Neural progenitor cell (in vitro differentiated cells): ENCODE measurements at regions not wholly inside any gene's neighbourhood (a gene's known extent, or its start where the extent isn't known, plus 50 kb on each side); places are given as distances from the start of the nearest gene placed in this dataset.

Source experiments
- DNase-seq: peaks from one replicate; pipeline ENCODE4 v3.0.0-alpha.2; 2016; ENCODE audit warnings: low spot score
- H2AFZ ChIP-seq: fragments of 200-600 bp; sonication (generic); replicated peaks from 2 replicates; pipeline ENCODE4 v1.6.1; 2016; ENCODE audit warnings: antibody characterized with exemption
- H3F3A ChIP-seq: fragments of 200-600 bp; sonication (generic); 2 replicates; pipeline ENCODE4 v1.6.1; 2016; ENCODE audit warnings: antibody characterized with exemption, low read depth
- H3K27ac ChIP-seq: fragments of 200-600 bp; sonication (generic); 2 replicates; pipeline ENCODE4 v1.5.1; 2016; ENCODE audit warnings: mild to moderate bottlenecking
- H3K27me3 ChIP-seq: fragments of 200-600 bp; sonication (generic); 2 replicates; pipeline ENCODE4 v1.6.1; 2016; ENCODE audit warnings: mild to moderate bottlenecking, moderate library complexity
- H3K36me3 ChIP-seq: fragments of 200-600 bp; sonication (generic); 2 replicates; pipeline ENCODE4 v1.5.1; 2016
- H3K4me1 ChIP-seq: fragments of 200-600 bp; sonication (generic); 2 replicates; pipeline ENCODE4 v1.6.1; 2016; ENCODE audit warnings: mixed run types
- H3K4me2 ChIP-seq: fragments of 200-600 bp; sonication (generic); 2 replicates; pipeline ENCODE4 v1.6.1; 2016
- H3K4me3 ChIP-seq: fragments of 200-600 bp; sonication (generic); 2 replicates; pipeline ENCODE4 v1.5.1; 2016
- H3K79me2 ChIP-seq: fragments of 200-600 bp; sonication (generic); 2 replicates; pipeline ENCODE4 v1.6.1; 2016; ENCODE audit warnings: low read depth
- H3K9ac ChIP-seq: fragments of 200-600 bp; sonication (generic); 2 replicates; pipeline ENCODE4 v1.6.1; 2016
- H3K9me3 ChIP-seq: fragments of 200-600 bp; sonication (generic); 2 replicates; pipeline ENCODE4 v1.5.1; 2016; ENCODE audit warnings: low read depth
- H4K20me1 ChIP-seq: fragments of 200-600 bp; sonication (generic); 2 replicates; pipeline ENCODE4 v1.6.1; 2016; ENCODE audit warnings: low read depth
- H3K27ac Mint-ChIP-seq: 3 replicates; pipeline ENCODE4 v1.8.0; 2021; ENCODE audit warnings: mixed read lengths
- H3K27me3 Mint-ChIP-seq: 2 replicates; pipeline ENCODE4 v1.8.0; 2022; ENCODE audit warnings: low read depth, mild to moderate bottlenecking, inconsistent platforms, moderate library complexity, mixed read lengths; ENCODE audit not compliant: insufficient read depth
- H3K36me3 Mint-ChIP-seq: 3 replicates; pipeline ENCODE4 v1.8.0; 2021; ENCODE audit warnings: mixed read lengths
- H3K4me1 Mint-ChIP-seq: 3 replicates; pipeline ENCODE4 v1.8.0; 2021; ENCODE audit warnings: mixed read lengths
- H3K4me3 Mint-ChIP-seq: 3 replicates; pipeline ENCODE4 v1.8.0; 2021; ENCODE audit warnings: mild to moderate bottlenecking, moderate library complexity, mixed read lengths
- H3K9me3 Mint-ChIP-seq: 3 replicates; pipeline ENCODE4 v1.8.0; 2020; ENCODE audit warnings: mixed read lengths
- EZH2 ChIP-seq: fragments of 200-600 bp; sonication (generic); IDR thresholded peaks from 2 replicates; pipeline ENCODE4 v1.6.1; 2017; ENCODE audit warnings: antibody characterized with exemption, mild to moderate bottlenecking, moderate library complexity
- EZH2phosphoT487 ChIP-seq: fragments of 200-600 bp; sonication (generic); IDR thresholded peaks from 2 replicates; pipeline ENCODE4 v1.6.1; 2017; ENCODE audit warnings: antibody characterized with exemption
- TF ChIP-seq, protein P1 (sequence below): fragments of 200-600 bp; sonication (generic); IDR thresholded peaks from 2 replicates; pipeline ENCODE4 v1.5.1; 2017; ENCODE audit warnings: antibody characterized with exemption, mild to moderate bottlenecking

DNA sequence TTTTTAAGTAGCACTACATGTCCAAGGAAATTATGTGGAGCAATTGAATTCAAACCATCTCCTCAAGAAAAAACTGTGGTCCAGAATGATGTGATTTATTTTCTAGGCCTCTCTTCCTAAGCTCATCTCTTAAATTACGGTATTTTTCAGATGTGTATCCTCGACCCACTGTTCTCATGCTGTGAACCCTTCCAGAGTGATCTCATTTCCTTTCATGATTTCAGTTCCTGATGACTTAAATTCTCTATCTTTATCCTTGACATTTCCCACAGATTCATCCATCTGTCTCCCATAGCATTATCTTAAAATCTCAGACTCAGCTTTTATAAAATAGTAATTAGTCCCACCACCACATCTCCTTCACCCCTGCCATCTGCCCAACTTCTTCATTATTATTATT is 117.6 kb upstream of the SPRY2 start:
- Mint-ChIP-seq H3K4me1 (no peaks in the 10 kb centered on the region), H3K27ac (no peak overlapping the region), H3K27me3 (peaks cover 3% of the 10 kb centered on the region), H3K9me3 (peaks cover 5% of the 10 kb centered on the region), H3K4me3 (no peak overlapping the region), H3K36me3 (no peaks in the 10 kb centered on the region)
- H3K4me1 ChIP-seq, result no peaks in the 10 kb centered on the region
- H3K9ac ChIP-seq, result no peak overlapping the region
- no peak overlapping the region for H3K27ac ChIP-seq
- H3K4me3 ChIP-seq, result no peak overlapping the region
- no peak overlapping the region for H2AFZ ChIP-seq
- no peaks in the 10 kb centered on the region for H3F3A ChIP-seq
- no peaks in the 10 kb centered on the region for H3K9me3 ChIP-seq
- TF ChIP-seq EZH2phosphoT487 (no peak), EZH2 (no peak)
- TF ChIP-seq, protein P1, sequence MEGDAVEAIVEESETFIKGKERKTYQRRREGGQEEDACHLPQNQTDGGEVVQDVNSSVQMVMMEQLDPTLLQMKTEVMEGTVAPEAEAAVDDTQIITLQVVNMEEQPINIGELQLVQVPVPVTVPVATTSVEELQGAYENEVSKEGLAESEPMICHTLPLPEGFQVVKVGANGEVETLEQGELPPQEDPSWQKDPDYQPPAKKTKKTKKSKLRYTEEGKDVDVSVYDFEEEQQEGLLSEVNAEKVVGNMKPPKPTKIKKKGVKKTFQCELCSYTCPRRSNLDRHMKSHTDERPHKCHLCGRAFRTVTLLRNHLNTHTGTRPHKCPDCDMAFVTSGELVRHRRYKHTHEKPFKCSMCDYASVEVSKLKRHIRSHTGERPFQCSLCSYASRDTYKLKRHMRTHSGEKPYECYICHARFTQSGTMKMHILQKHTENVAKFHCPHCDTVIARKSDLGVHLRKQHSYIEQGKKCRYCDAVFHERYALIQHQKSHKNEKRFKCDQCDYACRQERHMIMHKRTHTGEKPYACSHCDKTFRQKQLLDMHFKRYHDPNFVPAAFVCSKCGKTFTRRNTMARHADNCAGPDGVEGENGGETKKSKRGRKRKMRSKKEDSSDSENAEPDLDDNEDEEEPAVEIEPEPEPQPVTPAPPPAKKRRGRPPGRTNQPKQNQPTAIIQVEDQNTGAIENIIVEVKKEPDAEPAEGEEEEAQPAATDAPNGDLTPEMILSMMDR, result no peak
- DNase-seq, result no peak
- no peak overlapping the region for H3K4me2 ChIP-seq
- H3K36me3 ChIP-seq, result no peaks in the 10 kb centered on the region
- H3K27me3 ChIP-seq, result no peaks in the 10 kb centered on the region
- no peaks in the 10 kb centered on the region for H3K79me2 ChIP-seq
- no peaks in the 10 kb centered on the region for H4K20me1 ChIP-seq

DNA sequence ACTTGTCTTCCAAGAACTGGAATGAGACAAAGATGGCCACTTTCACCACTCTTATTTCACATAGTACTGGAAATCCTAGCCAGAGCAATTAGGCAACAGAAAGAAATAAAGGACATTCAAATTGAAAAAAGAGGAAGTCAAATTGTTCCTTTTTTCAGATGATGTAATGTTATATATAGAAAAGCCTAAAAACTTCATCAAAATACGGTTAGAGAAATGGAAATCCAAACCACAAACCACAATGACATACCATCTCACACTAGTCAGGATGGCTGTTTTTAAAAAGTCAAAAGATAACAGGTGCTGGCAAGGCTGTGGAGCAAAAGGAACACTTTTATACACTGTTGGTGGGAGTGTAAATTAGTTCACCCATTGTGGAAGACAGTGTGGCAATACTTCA is 113.3 kb upstream of the SPRY2 start:
- H3K27me3 Mint-ChIP-seq, result peaks cover 4% of the 10 kb centered on the region
- Histone ChIP-seq H3K4me2 (no peak overlapping the region), H3K9me3 (no peaks in the 10 kb centered on the region), H3K79me2 (no peaks in the 10 kb centered on the region), H3K9ac (no peak overlapping the region), H2AFZ (no peak overlapping the region), H3F3A (no peaks in the 10 kb centered on the region), H3K27ac (no peak overlapping the region), H3K4me3 (no peak overlapping the region), H3K36me3 (no peaks in the 10 kb centered on the region), H4K20me1 (no peaks in the 10 kb centered on the region), H3K27me3 (no peaks in the 10 kb centered on the region), H3K4me1 (no peaks in the 10 kb centered on the region)
- TF ChIP-seq EZH2 (no peak), EZH2phosphoT487 (no peak)
- TF ChIP-seq, protein P1, result no peak
- no peak for DNase-seq
- H3K4me1 Mint-ChIP-seq, result no peaks in the 10 kb centered on the region
- H3K9me3 Mint-ChIP-seq, result peaks cover 5% of the 10 kb centered on the region
- H3K36me3 Mint-ChIP-seq, result no peaks in the 10 kb centered on the region
- no peak overlapping the region for H3K27ac Mint-ChIP-seq
- no peak overlapping the region for H3K4me3 Mint-ChIP-seq

DNA sequence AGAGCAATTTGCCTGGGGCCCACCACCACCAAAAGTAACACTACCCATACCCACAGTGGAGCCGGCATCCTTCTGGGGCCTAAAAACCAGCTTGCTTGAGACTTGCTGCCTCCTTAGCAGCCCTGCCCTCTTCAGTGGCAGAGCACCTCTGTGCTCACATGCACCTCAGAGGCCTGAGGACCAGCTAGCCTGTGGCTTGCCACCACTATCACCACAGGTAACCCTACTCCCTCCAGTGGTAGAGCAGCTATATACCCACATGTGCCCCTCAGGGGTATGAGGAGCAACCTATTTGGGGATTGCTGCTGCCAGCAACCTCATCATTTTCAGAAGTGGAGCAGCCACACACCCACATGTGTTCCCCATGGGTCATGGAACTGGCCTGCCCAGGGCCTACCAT is 111.4 kb upstream of the SPRY2 start:
- no peaks in the 10 kb centered on the region for H3K27me3 ChIP-seq
- H2AFZ ChIP-seq, result no peak overlapping the region
- no peaks in the 10 kb centered on the region for H3K9me3 ChIP-seq
- no peak overlapping the region for H3K4me3 Mint-ChIP-seq
- no peaks in the 10 kb centered on the region for H4K20me1 ChIP-seq
- no peak overlapping the region for H3K27ac ChIP-seq
- no peaks in the 10 kb centered on the region for H3K36me3 ChIP-seq
- H3K4me3 ChIP-seq, result no peak overlapping the region
- no peak overlapping the region for H3K9ac ChIP-seq
- no peaks in the 10 kb centered on the region for H3K36me3 Mint-ChIP-seq
- H3K4me2 ChIP-seq, result no peak overlapping the region
- H3K4me1 ChIP-seq, result no peaks in the 10 kb centered on the region
- TF ChIP-seq, protein P1, result no peak
- TF ChIP-seq EZH2phosphoT487 (no peak), EZH2 (no peak)
- no peaks in the 10 kb centered on the region for H3K79me2 ChIP-seq
- H3F3A ChIP-seq, result no peaks in the 10 kb centered on the region
- peaks cover 4% of the 10 kb centered on the region for H3K27me3 Mint-ChIP-seq
- no peak for DNase-seq
- H3K4me1 Mint-ChIP-seq, result no peaks in the 10 kb centered on the region
- no peak overlapping the region for H3K27ac Mint-ChIP-seq
- peaks cover 5% of the 10 kb centered on the region for H3K9me3 Mint-ChIP-seq

DNA sequence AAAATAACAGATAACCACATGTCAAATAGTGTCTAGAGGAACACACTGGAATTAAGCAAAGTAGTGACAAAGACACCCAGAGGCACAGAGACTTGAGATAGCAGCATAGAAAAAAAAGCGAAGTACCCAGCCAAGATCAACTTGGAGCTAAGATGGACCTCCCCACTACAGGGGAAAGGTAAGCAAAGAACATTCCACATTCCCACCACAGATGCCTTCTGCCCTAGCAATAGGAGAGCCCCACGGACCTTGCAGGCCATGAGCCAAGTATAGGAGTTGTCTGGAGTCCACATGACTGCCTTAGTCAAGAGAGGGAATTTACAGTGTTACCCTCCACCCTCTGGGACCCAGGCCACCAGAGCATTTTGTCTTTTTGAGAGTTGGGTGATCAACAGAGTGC is 110.7 kb upstream of the SPRY2 start:
- no peaks in the 10 kb centered on the region for H3K27me3 ChIP-seq
- H3K4me3 Mint-ChIP-seq, result no peak overlapping the region

More for the DNA sequence above, 110.7 kb upstream of the SPRY2 start:
- DNase-seq, result no peak
- no peaks in the 10 kb centered on the region for H3K4me1 Mint-ChIP-seq
- H3K9me3 Mint-ChIP-seq, result peaks cover 5% of the 10 kb centered on the region
- H3K27ac ChIP-seq, result no peak overlapping the region
- H3F3A ChIP-seq, result no peaks in the 10 kb centered on the region
- no peak overlapping the region for H3K9ac ChIP-seq
- H3K79me2 ChIP-seq, result no peaks in the 10 kb centered on the region
- H2AFZ ChIP-seq, result no peak overlapping the region
- H4K20me1 ChIP-seq, result no peaks in the 10 kb centered on the region
- H3K27ac Mint-ChIP-seq, result no peak overlapping the region
- TF ChIP-seq EZH2phosphoT487 (no peak), EZH2 (no peak)
- TF ChIP-seq, protein P1, result no peak
- no peaks in the 10 kb centered on the region for H3K36me3 ChIP-seq
- no peaks in the 10 kb centered on the region for H3K4me1 ChIP-seq
- H3K9me3 ChIP-seq, result no peaks in the 10 kb centered on the region
- peaks cover 4% of the 10 kb centered on the region for H3K27me3 Mint-ChIP-seq
- H3K4me2 ChIP-seq, result no peak overlapping the region
- H3K4me3 ChIP-seq, result no peak overlapping the region
- H3K36me3 Mint-ChIP-seq, result no peaks in the 10 kb centered on the region
